TTC549 (cell line): ENCODE measurements at regions not wholly inside any gene's neighbourhood (a gene's known extent, or its start where the extent isn't known, plus 50 kb on each side); places are given as distances from the start of the nearest gene placed in this dataset.

Experiments
- FAIRE-seq: peaks from 2 replicates; lab custom pipeline; 2012; peaks lifted over from hg19 to GRCh38; lab: Jason Lieb, UNC

DNA sequence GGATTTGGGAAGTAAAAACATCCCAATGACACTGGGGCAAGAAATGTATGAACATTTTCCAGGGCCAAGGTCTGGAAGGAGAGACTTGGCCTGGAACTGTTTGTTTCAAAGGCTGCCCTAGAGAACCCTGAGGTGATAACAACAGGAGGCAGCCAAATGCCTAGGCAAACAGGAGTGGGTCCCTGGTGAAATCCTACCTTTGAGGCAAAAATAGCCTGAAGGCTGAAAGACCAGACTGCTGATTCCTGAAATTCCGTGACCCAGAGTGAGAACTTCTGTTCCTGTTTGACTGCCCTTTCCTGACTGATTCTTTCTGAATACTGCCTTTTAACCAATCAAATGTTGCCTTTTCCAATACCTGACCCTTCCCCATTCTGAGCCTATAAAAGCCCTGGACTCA, 196.4 kb downstream of the NSUN3 start:
- FAIRE-seq = no peak

DNA sequence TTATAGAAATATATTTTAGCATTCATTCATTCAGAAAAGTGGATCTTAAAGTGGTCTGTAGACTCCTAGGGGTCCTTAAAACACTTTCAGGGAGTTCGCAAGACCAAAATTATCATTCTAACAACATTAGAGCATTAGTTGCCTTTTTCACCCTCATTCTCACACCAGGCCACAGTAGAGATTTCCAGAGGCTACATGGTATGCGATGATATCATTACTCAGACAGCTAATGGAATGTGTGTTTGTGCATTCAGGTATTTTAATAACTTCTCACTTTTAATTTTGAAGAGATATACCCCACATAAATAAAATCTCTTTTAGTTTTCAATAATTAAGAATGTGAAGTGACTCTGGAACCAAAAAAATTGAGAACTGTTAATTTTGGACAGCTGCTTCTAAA, 206.9 kb downstream of the NSUN3 start:
- FAIRE-seq = no peak

DNA sequence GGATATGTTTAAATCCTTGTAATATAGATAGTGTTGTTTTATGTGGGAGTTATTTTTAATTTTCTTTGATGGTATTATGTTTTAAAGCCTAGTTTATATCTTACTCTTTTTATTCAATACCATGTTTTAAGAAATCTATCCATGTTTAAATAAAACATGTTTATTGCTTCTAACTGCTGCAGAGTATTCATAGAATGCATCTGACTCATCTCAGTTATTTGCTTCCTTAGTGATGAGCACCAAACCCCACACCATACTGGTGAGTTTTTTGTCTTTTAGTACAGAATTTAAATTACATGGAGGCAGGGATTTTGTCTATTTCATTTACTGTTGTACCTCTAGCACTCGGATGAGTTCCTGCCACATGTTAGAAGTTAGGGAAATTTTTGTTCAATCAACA, 209.2 kb downstream of the NSUN3 start:
- no peak for FAIRE-seq

DNA sequence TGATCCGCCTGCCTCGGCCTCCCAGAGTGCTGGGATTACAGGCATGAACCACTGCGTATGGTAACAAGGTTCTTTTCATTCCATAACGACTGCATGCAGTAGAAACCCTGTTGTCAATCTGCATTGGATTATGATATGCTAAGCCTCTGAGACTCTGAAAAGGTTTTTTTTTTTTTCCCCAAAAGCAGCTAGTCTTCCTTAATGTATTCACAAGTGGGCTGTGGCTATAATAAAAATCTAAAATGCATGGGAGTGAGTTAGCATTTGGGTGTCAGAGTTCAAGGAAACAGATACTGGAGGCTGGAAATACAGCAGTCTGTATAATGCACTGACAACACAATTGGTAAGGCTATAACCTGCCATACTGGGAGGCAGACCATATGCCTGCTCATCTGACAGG, 218.1 kb downstream of the NSUN3 start:
- FAIRE-seq = no peak

DNA sequence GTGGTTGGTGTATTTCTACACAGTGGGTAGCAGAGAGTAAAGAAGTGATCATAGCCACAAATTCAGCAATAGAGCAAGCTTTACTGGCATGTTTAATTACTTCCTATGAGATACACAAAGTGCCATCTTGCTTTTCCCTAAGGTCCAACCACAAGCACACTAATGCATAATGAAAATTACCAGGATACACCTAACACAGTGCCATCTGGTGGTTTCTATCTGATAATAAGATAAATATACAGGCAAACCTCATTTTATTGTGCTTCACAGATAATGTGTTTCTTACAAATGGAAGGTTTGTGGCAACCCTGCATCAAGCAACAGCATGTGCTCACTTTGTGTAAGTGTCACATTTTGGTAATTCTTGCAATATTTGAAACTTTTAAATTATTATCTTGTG, 223.0 kb downstream of the NSUN3 start:
- no peak for FAIRE-seq

DNA sequence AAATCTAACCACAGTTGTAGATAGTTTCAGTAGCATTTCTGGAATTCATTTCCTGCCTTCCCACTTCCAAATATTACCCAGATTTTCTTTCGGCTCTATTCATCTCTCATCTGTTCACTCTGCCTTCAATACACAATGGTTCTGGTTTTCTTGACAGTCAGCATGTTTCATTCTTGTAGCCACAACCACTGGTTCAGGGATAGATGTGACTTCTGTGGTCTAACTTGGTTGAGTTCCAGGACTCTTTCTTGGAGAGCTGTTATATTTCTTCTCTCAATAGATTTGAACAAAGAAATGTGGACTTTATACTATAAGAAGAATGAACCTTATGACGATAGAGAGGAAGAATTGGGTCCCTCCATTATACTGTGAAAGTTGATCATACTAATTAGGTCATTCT, 228.8 kb downstream of the NSUN3 start:
- FAIRE-seq = no peak

DNA sequence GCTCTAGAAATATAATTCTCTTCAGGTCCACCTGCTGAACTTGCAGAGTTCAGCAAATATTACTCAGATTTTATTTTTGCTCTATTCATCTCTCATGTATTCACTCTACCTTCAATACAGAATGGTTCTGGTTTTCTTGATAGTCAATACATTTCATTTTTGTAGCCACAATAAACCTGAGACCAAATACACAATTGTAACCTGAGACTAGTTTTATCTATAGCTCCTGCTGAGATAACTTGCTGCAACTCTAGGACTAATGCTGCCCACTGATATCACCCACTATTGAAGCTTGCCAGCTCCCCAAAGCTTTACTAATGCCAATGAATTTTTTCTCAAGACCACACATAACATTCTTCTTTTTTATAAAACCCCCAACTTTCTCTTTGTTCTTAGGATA, 229.3 kb downstream of the NSUN3 start:
- FAIRE-seq = no peak

DNA sequence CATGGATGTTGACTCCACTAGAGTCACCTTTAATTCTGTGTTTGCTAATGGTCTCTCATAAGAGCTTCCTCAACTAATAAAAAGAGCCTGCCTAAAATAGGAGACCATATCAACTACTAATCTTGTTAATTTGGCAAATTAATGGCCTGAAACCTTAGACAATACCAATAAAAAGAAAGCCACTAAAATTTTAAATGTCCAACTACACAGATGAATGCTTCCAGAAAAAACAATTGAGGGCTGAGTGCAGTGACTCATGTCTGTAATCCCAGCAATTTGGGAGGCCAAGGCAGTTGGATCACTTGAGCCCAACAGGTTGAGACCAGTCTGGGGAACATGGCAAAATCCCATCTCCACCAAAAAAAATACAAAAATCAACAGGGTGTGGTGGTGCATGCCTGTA, 230.9 kb downstream of the NSUN3 start:
- no peak for FAIRE-seq

DNA sequence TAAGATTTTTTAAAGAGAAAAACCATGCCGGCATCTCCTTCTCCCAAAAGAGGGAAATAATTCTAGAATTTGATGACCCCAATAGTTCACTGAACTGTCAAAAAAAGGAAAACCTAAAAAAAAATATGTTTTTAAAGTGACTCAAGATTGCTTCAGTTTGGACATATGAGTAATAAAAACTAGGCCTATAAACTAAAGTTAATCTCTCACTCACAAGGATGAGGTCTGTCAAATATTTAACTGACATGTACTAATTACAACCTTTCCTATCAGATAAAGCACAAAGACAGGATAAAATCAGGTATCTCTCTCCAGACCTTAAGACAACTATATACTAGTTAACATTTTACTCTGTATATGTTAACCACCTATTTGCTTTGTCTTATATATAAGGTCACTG, 231.9 kb downstream of the NSUN3 start:
- FAIRE-seq = no peak

DNA sequence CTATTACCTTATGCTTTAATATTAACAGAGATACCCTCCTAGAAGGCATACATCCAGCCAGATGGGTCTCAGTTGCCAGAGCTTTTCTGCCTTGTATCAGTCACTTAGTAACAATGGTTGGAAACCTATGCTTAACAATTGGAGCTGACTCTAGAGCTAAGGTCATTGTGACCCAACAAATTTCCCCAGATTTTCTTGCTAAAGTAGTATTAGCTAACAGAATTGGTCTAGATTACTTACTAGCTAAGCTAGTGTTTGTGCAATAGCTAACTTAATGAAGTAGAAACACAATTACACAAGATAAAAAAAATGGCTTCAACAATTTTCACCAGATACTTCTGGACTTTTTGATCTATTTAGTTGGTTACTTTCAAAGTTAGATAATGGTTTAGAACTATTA, 236.9 kb downstream of the NSUN3 start:
- FAIRE-seq = no peak

DNA sequence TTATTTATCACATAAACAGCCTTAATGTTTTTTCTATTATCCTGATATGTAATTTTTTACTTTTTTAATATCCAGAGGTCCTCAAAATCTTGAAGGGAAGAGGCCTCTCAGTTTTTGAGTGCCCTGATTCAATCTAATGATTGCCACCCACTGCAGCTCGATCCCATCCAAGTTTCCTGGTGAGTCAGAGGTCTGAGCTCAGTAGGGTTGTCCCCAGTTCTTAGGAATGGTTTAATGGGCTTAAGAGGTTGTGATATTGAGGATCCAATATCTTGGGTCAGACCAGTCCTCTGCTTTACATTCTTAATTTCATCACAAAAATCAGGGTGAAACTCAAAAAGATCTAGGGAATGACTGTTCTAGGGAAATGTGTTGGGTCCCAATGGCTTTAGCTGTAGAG, 238.5 kb downstream of the NSUN3 start:
- no peak for FAIRE-seq

DNA sequence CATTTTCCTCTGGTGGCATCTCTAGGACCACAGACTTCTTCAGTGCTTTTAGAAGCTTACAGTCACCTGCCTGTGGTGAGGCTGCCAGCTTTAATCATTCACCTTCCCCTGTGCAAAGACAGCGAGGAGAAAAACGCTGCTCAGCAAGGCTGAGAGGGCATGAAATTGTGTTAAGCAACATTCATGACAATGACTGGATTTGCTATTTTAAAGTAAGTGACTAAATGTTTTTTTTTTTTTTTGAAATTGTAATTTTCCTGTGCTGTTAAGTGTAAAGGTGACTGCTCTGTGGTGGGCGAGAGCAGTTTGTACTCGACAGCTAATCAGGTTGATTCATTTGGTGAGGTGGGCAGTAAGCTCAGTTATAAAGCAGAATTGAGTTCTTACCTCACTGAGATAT, 240.4 kb downstream of the NSUN3 start:
- no peak for FAIRE-seq

DNA sequence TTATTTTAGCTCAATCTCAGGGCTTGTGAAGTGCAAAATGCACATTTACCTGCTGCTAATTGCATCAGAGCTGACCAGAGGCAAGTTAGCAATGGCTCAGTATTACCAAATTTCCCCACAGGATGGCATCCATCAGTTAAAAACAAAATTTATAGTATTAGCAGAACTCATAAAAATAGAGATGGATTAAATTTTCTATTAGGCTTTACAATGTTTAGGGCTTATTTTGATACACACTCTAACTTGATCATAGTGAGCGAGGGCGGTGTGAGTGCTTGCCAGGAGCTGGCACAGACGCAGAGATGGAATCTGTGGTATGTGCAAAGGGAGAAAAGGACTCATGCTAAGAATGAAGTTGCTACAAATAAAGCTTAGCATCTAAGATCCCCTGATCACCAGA, 241.0 kb downstream of the NSUN3 start:
- FAIRE-seq = no peak

DNA sequence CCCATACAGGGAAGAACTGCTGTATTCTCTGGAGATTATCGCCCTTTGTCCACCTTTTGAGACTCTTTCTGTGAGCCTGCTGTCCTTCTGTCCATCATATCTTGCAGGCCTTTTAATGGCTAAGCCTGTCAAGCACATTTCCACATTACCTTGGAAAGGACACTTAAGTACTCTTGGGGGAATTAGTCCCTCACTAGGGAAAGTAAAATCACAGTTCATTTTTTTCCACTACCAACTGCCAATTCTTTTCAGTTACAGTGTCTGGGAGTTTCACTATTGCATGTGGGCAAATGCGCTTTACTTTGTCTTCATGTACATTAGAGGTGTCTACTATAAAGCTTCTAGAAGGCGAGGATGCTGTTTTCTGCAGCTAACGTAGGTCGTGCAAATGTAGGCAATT, 242.1 kb downstream of the NSUN3 start:
- FAIRE-seq = no peak

DNA sequence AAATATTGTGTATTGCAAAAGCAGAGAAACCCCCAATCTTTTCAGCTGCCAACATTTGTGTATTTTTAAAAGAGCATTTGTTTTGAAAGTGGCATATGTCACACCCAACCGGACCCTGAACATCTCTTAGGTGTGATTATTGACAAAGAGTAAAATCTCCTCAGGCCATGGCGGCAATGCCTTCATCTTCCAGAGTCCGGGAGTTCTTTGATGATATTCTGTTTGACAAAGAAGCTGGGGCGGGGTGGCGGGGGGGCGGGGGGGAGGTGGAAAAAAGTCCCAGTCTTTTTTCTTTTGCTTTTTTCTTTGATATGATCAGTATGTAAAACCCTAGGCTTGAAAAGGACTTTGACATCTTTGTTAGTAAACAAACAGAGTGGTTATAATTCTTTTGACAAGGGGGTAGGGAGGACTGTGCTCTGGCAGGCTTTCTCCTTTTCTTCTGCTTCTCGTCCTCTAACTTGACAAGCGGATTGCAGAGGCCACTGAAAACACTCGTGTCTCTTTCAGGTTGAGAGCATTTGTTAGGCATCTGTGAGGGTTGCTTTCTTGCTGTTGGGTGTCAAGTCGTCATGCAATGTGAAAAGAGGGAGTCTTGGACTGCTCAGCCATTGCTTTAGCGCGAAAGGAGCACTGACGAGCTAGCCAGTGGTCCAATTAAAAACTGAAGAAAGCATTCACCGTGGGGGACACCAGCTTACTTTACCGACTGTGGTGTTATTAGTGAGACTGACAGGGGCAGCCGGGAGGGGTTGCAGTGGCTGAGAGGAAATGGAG, 243.2 kb downstream of the NSUN3 start:
- no peak for FAIRE-seq

DNA sequence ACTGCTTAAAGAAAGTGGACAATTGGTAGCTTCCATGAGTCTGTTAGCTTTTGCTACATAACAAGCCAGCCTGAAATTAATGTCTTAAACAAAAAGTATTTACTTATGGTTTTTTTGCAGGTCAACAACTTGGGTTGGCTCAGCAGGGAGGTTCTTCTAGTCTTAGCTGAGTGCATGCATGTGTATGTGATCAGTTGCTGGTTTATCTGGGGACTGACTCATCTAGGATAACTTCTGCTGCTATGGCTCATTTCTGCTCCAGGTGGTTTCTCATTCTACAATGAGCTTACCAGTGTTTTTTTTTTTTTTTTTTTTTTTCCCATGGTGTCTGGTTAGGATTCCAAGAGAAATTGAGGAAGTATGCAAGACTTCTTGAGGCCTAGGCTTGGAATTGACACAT, 244.7 kb downstream of the NSUN3 start:
- FAIRE-seq = no peak

DNA sequence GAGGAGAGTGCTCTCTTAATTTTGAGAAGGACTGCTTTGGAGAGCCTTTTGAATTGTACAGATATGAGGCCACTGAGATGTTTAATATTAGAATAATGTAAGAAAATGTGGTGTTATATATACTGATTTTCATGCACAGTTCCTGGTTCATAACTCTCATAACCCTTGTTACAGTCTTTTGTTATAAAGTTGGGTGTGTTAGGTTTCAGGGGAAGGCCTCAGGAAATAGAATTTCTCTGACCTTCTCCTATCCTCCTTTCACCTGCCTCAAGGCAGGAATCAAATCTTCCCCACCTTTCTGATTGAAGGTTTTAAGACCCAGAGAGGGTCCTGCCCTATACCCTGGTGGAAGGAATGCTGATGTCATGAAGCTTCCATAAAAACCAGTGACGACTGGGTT, 245.9 kb downstream of the NSUN3 start:
- no peak for FAIRE-seq

DNA sequence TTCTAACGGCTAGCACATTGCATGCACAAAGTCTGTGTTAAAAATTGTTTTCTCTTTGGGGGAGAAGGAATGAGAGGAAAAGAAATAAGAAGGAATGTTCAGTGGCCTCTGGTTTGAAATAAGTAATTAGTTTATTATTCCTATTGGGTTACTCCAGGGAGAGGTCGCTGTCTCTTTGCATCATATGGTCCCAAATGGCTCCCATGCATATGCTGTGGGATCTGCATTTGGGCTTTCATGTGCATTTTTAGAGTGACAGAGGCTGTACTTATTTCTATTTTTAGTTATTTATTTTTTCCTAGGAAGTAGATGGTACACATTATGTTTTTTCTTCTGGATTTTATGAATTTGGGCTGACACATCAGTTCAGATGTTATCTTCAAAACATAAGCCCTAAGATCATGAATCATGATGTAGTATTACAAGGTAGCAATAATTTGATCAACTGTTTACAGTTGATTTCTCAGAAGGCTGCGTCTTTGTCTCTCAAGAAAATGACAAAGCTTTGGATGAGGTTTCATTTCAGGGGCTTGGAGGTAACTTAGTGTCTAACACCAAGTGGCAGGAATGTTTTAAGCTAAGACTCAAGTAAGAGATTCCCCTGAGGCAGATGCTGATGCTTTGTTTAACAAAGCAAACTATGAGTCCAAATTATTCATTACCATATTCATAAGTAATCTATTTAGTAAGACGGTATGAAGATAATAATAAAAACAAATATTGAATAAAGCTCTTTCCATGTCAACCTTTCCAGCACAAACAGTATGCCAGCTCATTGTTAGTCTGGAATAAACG, 247.7 kb downstream of the NSUN3 start:
- no peak for FAIRE-seq

DNA sequence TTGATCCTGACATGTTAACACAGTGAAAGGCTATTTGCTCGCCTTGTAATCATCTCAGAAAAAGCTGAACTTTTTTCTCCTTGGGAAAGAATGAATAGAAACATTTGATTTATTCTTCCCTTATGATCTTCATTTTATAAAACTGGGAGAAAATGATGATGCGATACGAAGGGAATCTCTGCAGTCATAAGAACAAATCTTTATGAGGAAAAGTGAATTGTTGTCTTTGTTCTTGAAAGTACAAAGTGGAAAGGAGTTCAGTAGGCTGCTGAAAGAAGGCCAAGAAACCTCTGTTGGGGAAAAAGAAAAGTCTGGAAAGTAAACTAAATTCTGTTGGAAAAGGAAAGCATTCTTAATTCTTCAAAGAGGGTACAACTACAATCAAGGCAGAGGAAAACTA, 248.8 kb downstream of the NSUN3 start:
- FAIRE-seq = no peak

DNA sequence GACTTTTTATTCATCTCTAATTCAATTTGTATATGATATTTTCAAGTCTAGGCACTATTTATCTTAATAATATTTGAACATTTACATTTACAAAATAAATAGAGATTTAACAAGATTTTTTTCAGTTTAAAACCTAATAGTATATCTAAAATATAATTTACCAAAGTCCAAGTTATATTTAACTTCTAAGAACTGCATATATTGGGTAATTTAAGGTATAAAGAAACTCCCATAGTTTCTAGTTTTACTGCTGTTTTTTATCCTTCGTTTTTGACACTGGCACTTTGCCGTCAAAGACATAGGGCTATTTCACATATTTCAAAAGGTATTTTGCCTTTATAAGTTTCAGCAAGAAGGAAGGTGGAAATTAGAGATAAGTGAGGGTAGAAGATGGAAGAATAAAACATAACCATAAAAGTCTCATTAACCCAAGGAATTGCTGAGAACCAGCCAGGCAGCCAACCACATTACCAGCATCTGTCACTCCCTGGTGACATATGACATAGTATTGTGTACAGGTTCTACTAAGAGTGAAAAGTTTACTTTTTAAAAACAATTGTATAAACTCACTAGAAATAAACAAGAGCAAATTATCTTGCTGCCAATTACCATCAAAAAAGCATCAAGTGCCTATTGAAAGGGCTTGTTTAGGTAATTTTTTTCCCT, 251.5 kb downstream of the NSUN3 start:
- no peak for FAIRE-seq

DNA sequence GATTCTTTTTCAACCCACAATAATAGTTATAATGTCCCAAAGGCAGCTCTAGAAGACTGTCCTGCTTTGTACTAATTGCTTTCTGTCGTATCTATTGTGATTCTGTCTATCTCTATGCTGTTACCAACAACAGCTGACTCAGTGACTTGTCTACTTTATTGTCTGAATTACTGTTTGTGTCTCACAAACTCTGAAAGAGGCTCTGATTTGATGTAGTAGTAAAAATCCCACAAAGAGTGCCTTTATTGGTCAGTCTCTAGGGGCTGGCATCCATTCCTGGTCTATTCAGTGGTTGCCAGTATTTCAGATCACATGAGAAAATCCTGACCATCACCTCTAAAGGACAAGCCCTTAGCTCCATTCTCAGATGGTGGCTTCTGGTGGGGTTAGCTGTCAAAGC, 254.2 kb downstream of the NSUN3 start:
- no peak for FAIRE-seq

DNA sequence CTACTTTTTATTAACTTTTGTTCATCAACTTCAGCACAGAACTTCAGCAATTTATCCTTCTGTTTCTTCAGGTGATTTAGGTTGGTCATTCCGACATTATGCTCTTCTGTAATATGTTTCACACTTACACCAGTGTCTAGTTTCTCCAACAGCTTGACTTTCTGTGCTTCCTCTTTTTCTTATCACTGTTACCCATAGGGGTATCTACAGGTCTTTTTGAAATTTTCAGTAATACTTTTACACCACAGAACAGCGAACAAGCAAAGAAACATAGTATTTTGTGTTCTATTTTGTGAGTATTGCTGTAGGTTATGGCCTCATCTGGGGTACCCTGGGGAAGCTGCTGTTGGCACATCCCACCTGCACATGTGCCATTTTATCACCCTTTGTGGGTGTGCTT, 260.7 kb downstream of the NSUN3 start:
- no peak for FAIRE-seq

DNA sequence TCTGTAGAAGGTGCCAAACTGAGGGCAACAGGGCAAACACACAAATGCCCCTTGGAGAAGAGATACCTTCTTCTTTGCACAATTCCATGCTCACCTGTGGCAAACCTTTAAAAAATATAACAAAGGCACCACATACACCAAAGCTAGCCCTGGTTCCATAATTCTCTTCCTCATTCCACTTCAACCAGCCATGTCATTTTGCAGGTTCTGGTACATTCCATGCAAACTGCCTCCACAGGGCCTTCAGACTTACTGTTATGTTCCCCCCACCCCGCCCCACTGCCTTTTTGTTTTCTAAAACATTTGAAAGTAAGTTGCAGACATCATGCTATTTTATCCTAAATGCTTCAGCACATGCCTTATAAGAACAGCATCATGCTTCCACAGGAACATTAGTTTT, 269.0 kb downstream of the NSUN3 start:
- no peak for FAIRE-seq
